ENCODE measurements at regions not wholly inside any gene's neighbourhood (a gene's known extent, or its start where the extent isn't known, plus 50 kb on each side); places are given as distances from the start of the nearest gene placed in this dataset.

- DNase-seq (ENCODE audit: insufficient read length): no peak
- TF ChIP-seq POLR2A (IDR thresholded peaks at IDR 0.05; ENCODE audit: low read depth, low read length): no peak
- no peak for TF ChIP-seq POLR2AphosphoS5 (IDR thresholded peaks at IDR 0.05; ENCODE audit: low read depth, low read length)
- TF ChIP-seq TAF1 (IDR thresholded peaks at IDR 0.05; ENCODE audit: borderline replicate concordance, low read depth, low read length): no peak
- FAIRE-seq: no peak
These were observed 59.6 kb downstream of the C3orf38 start for GRCh38 chr3:88209356-88209755.

- FAIRE-seq: no peak
- TF ChIP-seq POLR2A (IDR thresholded peaks at IDR 0.05; ENCODE audit: low read depth, low read length) (no peak), TAF1 (IDR thresholded peaks at IDR 0.05; ENCODE audit: borderline replicate concordance, low read depth, low read length) (no peak)
- DNase-seq (ENCODE audit: insufficient read length): no peak
These were observed 61.5 kb downstream of the C3orf38 start for GRCh38 chr3:88211096-88211890.

GRCh38 chr3:88219138-88219792 lies 69.5 kb downstream of the C3orf38 start:
- TF ChIP-seq POLR2AphosphoS5 (IDR thresholded peaks at IDR 0.05; ENCODE audit: low read depth, low read length): no peak
- TF ChIP-seq TAF1 (IDR thresholded peaks at IDR 0.05; ENCODE audit: borderline replicate concordance, low read depth, low read length): no peak
- no peak for TF ChIP-seq POLR2A (IDR thresholded peaks at IDR 0.05; ENCODE audit: low read depth, low read length)
- FAIRE-seq (peak; percentile 70), DNase-seq (ENCODE audit: insufficient read length) (peak; percentile 27)

GRCh38 chr3:88220126-88220525 lies 70.4 kb downstream of the C3orf38 start:
- no peak for FAIRE-seq
- DNase-seq (ENCODE audit: insufficient read length): no peak
- no peak for TF ChIP-seq POLR2AphosphoS5 (IDR thresholded peaks at IDR 0.05; ENCODE audit: low read depth, low read length)
- TF ChIP-seq POLR2A (IDR thresholded peaks at IDR 0.05; ENCODE audit: low read depth, low read length): no peak
- no peak for TF ChIP-seq TAF1 (IDR thresholded peaks at IDR 0.05; ENCODE audit: borderline replicate concordance, low read depth, low read length)

GRCh38 chr3:88221726-88222125 lies 72.0 kb downstream of the C3orf38 start:
- no peak for FAIRE-seq
- no peak for TF ChIP-seq POLR2AphosphoS5 (IDR thresholded peaks at IDR 0.05; ENCODE audit: low read depth, low read length)
- no peak for TF ChIP-seq POLR2A (IDR thresholded peaks at IDR 0.05; ENCODE audit: low read depth, low read length)
- no peak for TF ChIP-seq TAF1 (IDR thresholded peaks at IDR 0.05; ENCODE audit: borderline replicate concordance, low read depth, low read length)

GRCh38 chr3:88222343-88222742 lies 72.6 kb downstream of the C3orf38 start:
- no peak for DNase-seq (ENCODE audit: insufficient read length)
- FAIRE-seq: no peak
- no peak for TF ChIP-seq TAF1 (IDR thresholded peaks at IDR 0.05; ENCODE audit: borderline replicate concordance, low read depth, low read length)
- TF ChIP-seq POLR2AphosphoS5 (IDR thresholded peaks at IDR 0.05; ENCODE audit: low read depth, low read length): no peak
- no peak for TF ChIP-seq POLR2A (IDR thresholded peaks at IDR 0.05; ENCODE audit: low read depth, low read length)

More at GRCh38 chr3:88221726-88222125, 72.0 kb downstream of the C3orf38 start:
- no peak for DNase-seq (ENCODE audit: insufficient read length)

- TF ChIP-seq TAF1 (IDR thresholded peaks at IDR 0.05; ENCODE audit: borderline replicate concordance, low read depth, low read length) (no peak), POLR2A (IDR thresholded peaks at IDR 0.05; ENCODE audit: low read depth, low read length) (no peak), POLR2AphosphoS5 (IDR thresholded peaks at IDR 0.05; ENCODE audit: low read depth, low read length) (no peak)
- DNase-seq (ENCODE audit: insufficient read length) (no peak), FAIRE-seq (no peak)
These were observed 75.7 kb downstream of the C3orf38 start for GRCh38 chr3:88225326-88226008.

GRCh38 chr3:88226910-88227309 lies 77.2 kb downstream of the C3orf38 start:
- no peak for TF ChIP-seq POLR2AphosphoS5 (IDR thresholded peaks at IDR 0.05; ENCODE audit: low read depth, low read length)
- TF ChIP-seq TAF1 (IDR thresholded peaks at IDR 0.05; ENCODE audit: borderline replicate concordance, low read depth, low read length): no peak
- no peak for TF ChIP-seq POLR2A (IDR thresholded peaks at IDR 0.05; ENCODE audit: low read depth, low read length)
- FAIRE-seq: no peak

GRCh38 chr3:88230638-88231037 lies 80.9 kb downstream of the C3orf38 start:
- TF ChIP-seq POLR2AphosphoS5 (IDR thresholded peaks at IDR 0.05; ENCODE audit: low read depth, low read length): no peak
- TF ChIP-seq TAF1 (IDR thresholded peaks at IDR 0.05; ENCODE audit: borderline replicate concordance, low read depth, low read length): no peak
- TF ChIP-seq POLR2A (IDR thresholded peaks at IDR 0.05; ENCODE audit: low read depth, low read length): no peak
- no peak for FAIRE-seq
- no peak for DNase-seq (ENCODE audit: insufficient read length)

More at GRCh38 chr3:88226910-88227309, 77.2 kb downstream of the C3orf38 start:
- no peak for DNase-seq (ENCODE audit: insufficient read length)

GRCh38 chr3:88231207-88231606 lies 81.4 kb downstream of the C3orf38 start:
- FAIRE-seq: no peak
- TF ChIP-seq POLR2A (IDR thresholded peaks at IDR 0.05; ENCODE audit: low read depth, low read length): no peak
- no peak for TF ChIP-seq TAF1 (IDR thresholded peaks at IDR 0.05; ENCODE audit: borderline replicate concordance, low read depth, low read length)
- TF ChIP-seq POLR2AphosphoS5 (IDR thresholded peaks at IDR 0.05; ENCODE audit: low read depth, low read length): no peak
- DNase-seq (ENCODE audit: insufficient read length): no peak

- TF ChIP-seq TAF1 (IDR thresholded peaks at IDR 0.05; ENCODE audit: borderline replicate concordance, low read depth, low read length): no peak
- TF ChIP-seq POLR2AphosphoS5 (IDR thresholded peaks at IDR 0.05; ENCODE audit: low read depth, low read length): no peak
- no peak for TF ChIP-seq POLR2A (IDR thresholded peaks at IDR 0.05; ENCODE audit: low read depth, low read length)
- FAIRE-seq (no peak), DNase-seq (ENCODE audit: insufficient read length) (no peak)
These were observed 81.9 kb downstream of the C3orf38 start for GRCh38 chr3:88231632-88232031.

Data from GM12892 (cell line).